HepG2 (cell line): ENCODE measurements at regions not wholly inside any gene's neighbourhood (a gene's known extent, or its start where the extent isn't known, plus 50 kb on each side); places are given as distances from the start of the nearest gene placed in this dataset.

ENCODE experiments used
- ATAC-seq: fragments of 200-7000 bp; cut with Tn5 transposase; 3 replicates; pipeline ENCODE4 v1.9.1; 2020; ENCODE audit warnings: mild to moderate bottlenecking, moderate library complexity
- BruUV-seq: library from RNA; stranded (reverse); fragments of 400-500 nt; replicated peaks from 2 replicates; lab custom pipeline; 2021; lab: Mats Ljungman, UMichigan
- CTCF ChIA-PET: fragments of 300-600 bp; formaldehyde crosslinking; extraction: SDS; loops from one replicate; lab custom pipeline; 2021; ENCODE audit warnings: low total read pairs, inconsistent platforms, low intra/inter-chr PET ratio; lab: Yijun Ruan, JAX
- POLR2A ChIA-PET: fragments of 350-600 bp; sonication (Branson Sonifier 250); formaldehyde crosslinking; loops from one replicate; lab custom pipeline; 2020; ENCODE audit warnings: antibody characterized with exemption, inconsistent platforms; lab: Yijun Ruan, JAX
- DNase-seq: peaks from one replicate; pipeline ENCODE4 v3.0.0-alpha.2; 2015; ENCODE audit warnings: low spot score
- FAIRE-seq: peaks from 3 replicates; lab custom pipeline; 2011; peaks lifted over from hg19 to GRCh38; lab: Jason Lieb, UNC
- H2AFZ ChIP-seq: one replicate; pipeline ENCODE4 v1.6.1; 2011; ENCODE audit warnings: low read length, inconsistent platforms
- H3K27ac ChIP-seq: fragments of 300-600 bp; 3 replicates; pipeline ENCODE4 v1.8.0; 2011; ENCODE audit warnings: mixed run types, mild to moderate bottlenecking, mixed read lengths, low read length, inconsistent platforms; ENCODE audit not compliant: insufficient read depth; ENCODE audit errors: extremely low read length
- H3K27me3 ChIP-seq, 2 experiments: fragments of 200-600 bp in 1 of 2; 2 replicates in 1 of 2; 3 replicates in 1 of 2; pipeline versions ENCODE4 v1.6.0 to v1.8.0; 2011; ENCODE audit warnings: low read length in 2 of 2, mild to moderate bottlenecking in 2 of 2, moderate library complexity in 2 of 2, inconsistent platforms in 1 of 2; ENCODE audit not compliant: insufficient read depth in 2 of 2, control insufficient read depth in 1 of 2
- H3K36me3 ChIP-seq, 2 experiments: fragments of 200-600 bp in 1 of 2; replicated peaks in 1 of 2; 2 replicates in 1 of 2; 3 replicates in 1 of 2; pipeline versions ENCODE4 v1.5.1 to v1.8.0; 2011; ENCODE audit warnings: low read length in 2 of 2, inconsistent platforms in 1 of 2; ENCODE audit not compliant: insufficient read depth in 2 of 2, control insufficient read depth in 1 of 2
- H3K4me1 ChIP-seq: 2 replicates; pipeline ENCODE4 v1.5.1; 2012; ENCODE audit warnings: low read length, inconsistent platforms; ENCODE audit not compliant: insufficient read depth
- H3K4me2 ChIP-seq: 2 replicates; pipeline ENCODE4 v1.6.0; 2011; ENCODE audit warnings: low read depth, low read length, inconsistent platforms
- H3K4me3 ChIP-seq, 3 experiments: fragments of 200-600 bp in 1 of 3; sonication (generic), shearing (Covaris generic) in 1 of 3; replicated peaks in 1 of 3; 2 replicates each; pipeline ENCODE4 v1.5.1; 2011 to 2016; ENCODE audit warnings: low read length in 3 of 3, inconsistent platforms in 2 of 3, low read depth in 2 of 3, mild to moderate bottlenecking in 2 of 3, control low read depth in 1 of 3, mixed read lengths in 1 of 3; ENCODE audit not compliant: insufficient read depth in 1 of 3
- H3K79me2 ChIP-seq: one replicate; pipeline ENCODE4 v1.6.1; 2011; ENCODE audit warnings: low read length, inconsistent platforms; ENCODE audit not compliant: insufficient read depth
- H3K9ac ChIP-seq: 2 replicates; pipeline ENCODE4 v1.6.0; 2011; ENCODE audit warnings: mild to moderate bottlenecking, low read depth, low read length, inconsistent platforms; ENCODE audit not compliant: insufficient read depth
- H3K9me3 ChIP-seq: 2 replicates; pipeline ENCODE4 v1.5.1; 2012; ENCODE audit warnings: mild to moderate bottlenecking, low read length
- H4K20me1 ChIP-seq: 2 replicates; pipeline ENCODE4 v1.6.0; 2011; ENCODE audit warnings: inconsistent platforms, mild to moderate bottlenecking, low read length, moderate library complexity; ENCODE audit not compliant: insufficient read depth
- CENPBD1 ChIP-seq: sonication (generic); formaldehyde crosslinking; IDR thresholded peaks from 2 replicates; pipeline ENCODE4 v1.8.0; 2022; ENCODE audit warnings: missing genetic modification reagents, low read depth, mild to moderate bottlenecking, borderline replicate concordance
- CHD2 ChIP-seq: IDR thresholded peaks from 2 replicates; pipeline ENCODE4 v1.6.1; 2011; ENCODE audit warnings: low read depth, low read length, improper control_type of control experiment
- HNRNPK ChIP-seq: fragments of 200-400 bp; formaldehyde crosslinking; IDR thresholded peaks from 2 replicates; pipeline ENCODE4 v1.6.1; 2018; ENCODE audit warnings: low read length, low read depth, moderate library complexity, mild to moderate bottlenecking; ENCODE audit not compliant: poor library complexity, severe bottlenecking
- KLF16 ChIP-seq, 2 experiments: sonication (generic) in 1 of 2; formaldehyde crosslinking in 1 of 2; IDR thresholded peaks; 2 replicates each; pipeline versions ENCODE4 v1.6.1 to v1.8.0; 2016 to 2023; ENCODE audit warnings: missing genetic modification reagents in 2 of 2, missing compliant biosample characterization in 1 of 2
- PLRG1 ChIP-seq: fragments of 450-650 bp; conservative IDR thresholded peaks from 2 replicates; pipeline ENCODE4 v1.6.1; 2016
- PREB ChIP-seq: sonication (generic); formaldehyde crosslinking; IDR thresholded peaks from 2 replicates; pipeline ENCODE4 v1.4.0; 2020; ENCODE audit warnings: missing genetic modification reagents
- RORA ChIP-seq: sonication (generic); formaldehyde crosslinking; IDR thresholded peaks from 2 replicates; pipeline ENCODE4 v1.5.0; 2020; ENCODE audit warnings: mild to moderate bottlenecking, missing genetic modification reagents, moderate library complexity
- RXRA ChIP-seq: sonication (generic); formaldehyde crosslinking; IDR thresholded peaks from 2 replicates; pipeline ENCODE4 v1.5.1; 2020; ENCODE audit warnings: missing genetic modification reagents
- SRY ChIP-seq: sonication (generic); formaldehyde crosslinking; IDR thresholded peaks from 2 replicates; pipeline ENCODE4 v1.8.0; 2022; ENCODE audit warnings: mild to moderate bottlenecking, missing genetic modification reagents
- SYNCRIP ChIP-seq: fragments of 200-400 bp; formaldehyde crosslinking; IDR thresholded peaks from 2 replicates; pipeline ENCODE4 v1.6.1; 2018; ENCODE audit warnings: mild to moderate bottlenecking, low read depth, low read length; ENCODE audit not compliant: insufficient read depth
- ZNF296 ChIP-seq: sonication (generic); formaldehyde crosslinking; conservative IDR thresholded peaks from 2 replicates; pipeline ENCODE4 v1.5.0; 2020; ENCODE audit warnings: mild to moderate bottlenecking, missing genetic modification reagents
- ZNF543 ChIP-seq: sonication (generic); formaldehyde crosslinking; IDR thresholded peaks from 2 replicates; pipeline ENCODE4 v1.4.0; 2020; ENCODE audit warnings: mild to moderate bottlenecking, missing genetic modification reagents
- ZNF747 ChIP-seq: sonication (generic); formaldehyde crosslinking; IDR thresholded peaks from 2 replicates; pipeline ENCODE4 v1.8.1; 2023; ENCODE audit warnings: missing genetic modification reagents, mild to moderate bottlenecking, borderline replicate concordance
- WGBS: methylation state at CpG from one replicate; pipeline ENCODE4 v1.1.6; 2017; ENCODE audit warnings: low lambda C conversion rate; 5-methylcytosine and 5-hydroxymethylcytosine counted together
- in situ Hi-C: cut with HindIII; loops from 2 replicates; pipeline ENCODE4 v1.10.0; 2017; ENCODE audit warnings: low pct_unique_long_range_greater_than_20kb; ENCODE audit not compliant: extremely low pct_ligation_motif_present
- intact Hi-C: fragments of 100-400 bp; cut with micrococcal nuclease; formaldehyde crosslinking; loops from one replicate; pipeline ENCODE4 v1.10.0; 2022; ENCODE audit not compliant: unreplicated experiment
- TF ChIP-seq, protein P1 (sequence below): IDR thresholded peaks from 2 replicates; pipeline ENCODE4 v1.6.1; 2016

DNA sequence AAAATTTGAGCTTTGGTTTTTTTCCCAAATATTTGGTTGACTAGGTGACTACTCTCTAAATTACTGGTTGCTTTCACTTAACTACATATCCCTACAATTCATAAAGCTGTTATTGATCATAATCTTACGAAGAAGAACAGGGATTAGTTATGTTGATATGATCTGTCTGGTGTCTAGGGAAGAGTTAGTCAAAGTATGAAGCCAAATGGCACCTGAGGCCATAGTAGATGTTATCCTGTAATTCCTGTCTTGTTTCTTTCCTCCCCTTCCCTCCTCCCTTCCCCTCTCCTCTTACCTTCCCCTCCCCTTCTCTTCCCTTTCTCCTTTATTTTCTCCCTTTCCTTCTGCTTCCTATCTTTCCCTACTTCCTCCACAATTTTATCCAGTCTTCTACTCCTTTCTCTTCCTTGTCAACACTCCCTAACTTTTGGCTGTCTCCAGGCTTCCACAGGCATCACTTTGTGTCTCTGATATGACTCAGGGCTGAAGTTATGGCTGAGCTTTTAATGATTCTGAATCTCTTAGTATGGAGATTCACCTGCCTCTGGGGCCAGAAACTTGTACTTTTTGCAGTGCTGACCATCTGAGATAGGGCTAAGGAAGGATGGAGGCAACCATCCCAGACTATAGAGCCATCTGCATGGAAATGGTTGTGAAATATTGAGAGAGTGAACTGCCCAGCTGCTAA lies 149.9 kb upstream of the TCF4 start:
- H3K36me3 ChIP-seq: no peaks in the 10 kb centered on the region
- no peak overlapping the region for H3K4me2 ChIP-seq
- H3K79me2 ChIP-seq: no peaks in the 10 kb centered on the region
- H3K27me3 ChIP-seq: no peaks in the 10 kb centered on the region
- BruUV-seq: no TSS peak
- no peak overlapping the region for H3K9ac ChIP-seq
- no peak overlapping the region for H3K27ac ChIP-seq
- H3K9me3 ChIP-seq: peaks cover 83% of the 10 kb centered on the region
- H4K20me1 ChIP-seq: no peaks in the 10 kb centered on the region
- ATAC-seq: no peak
- intact Hi-C loops (no loop called here), in situ Hi-C loops (no loop called here)
- CTCF ChIA-PET: no interaction called here
- no peak for DNase-seq
- H3K4me3 ChIP-seq: no peak overlapping the region
- no peaks in the 10 kb centered on the region for H3K4me1 ChIP-seq
- 0% methylated on average over 1 of the region's 1 CpG for WGBS
- peak; percentile 80 for TF ChIP-seq HNRNPK
- no peak for TF ChIP-seq SRY (CRISPR knock-in tag)
- no peak for FAIRE-seq
- no peak overlapping the region for H2AFZ ChIP-seq
- POLR2A ChIA-PET: no interaction called here

DNA sequence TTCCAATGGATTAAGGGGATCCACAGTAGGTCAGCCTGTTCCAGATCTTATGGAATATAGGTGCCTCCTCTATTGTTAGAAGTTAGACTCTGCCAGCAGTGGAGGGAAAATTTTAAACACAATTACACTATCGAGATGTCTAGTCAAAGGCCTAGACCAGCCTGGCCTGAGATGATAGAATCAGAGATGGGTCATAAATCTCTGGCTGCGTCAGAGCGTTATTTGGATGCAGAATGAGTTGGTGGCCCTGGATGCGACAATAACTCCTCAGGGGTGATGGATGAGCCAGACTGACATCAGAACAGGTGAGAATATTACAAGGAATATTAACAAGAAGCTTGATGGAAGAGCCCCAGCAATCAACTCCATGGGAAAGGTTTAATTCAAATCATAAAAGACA lies 149.3 kb upstream of the TCF4 start:
- FAIRE-seq (no peak), DNase-seq (no peak), ATAC-seq (no peak)
- H3K9ac ChIP-seq: no peak overlapping the region
- no peak overlapping the region for H3K4me2 ChIP-seq
- CTCF ChIA-PET: no interaction called here
- H2AFZ ChIP-seq: no peak overlapping the region
- no peak overlapping the region for H3K27ac ChIP-seq
- BruUV-seq: no TSS peak
- H3K4me1 ChIP-seq: no peaks in the 10 kb centered on the region
- H3K27me3 ChIP-seq: no peaks in the 10 kb centered on the region
- TF ChIP-seq, protein P1, sequence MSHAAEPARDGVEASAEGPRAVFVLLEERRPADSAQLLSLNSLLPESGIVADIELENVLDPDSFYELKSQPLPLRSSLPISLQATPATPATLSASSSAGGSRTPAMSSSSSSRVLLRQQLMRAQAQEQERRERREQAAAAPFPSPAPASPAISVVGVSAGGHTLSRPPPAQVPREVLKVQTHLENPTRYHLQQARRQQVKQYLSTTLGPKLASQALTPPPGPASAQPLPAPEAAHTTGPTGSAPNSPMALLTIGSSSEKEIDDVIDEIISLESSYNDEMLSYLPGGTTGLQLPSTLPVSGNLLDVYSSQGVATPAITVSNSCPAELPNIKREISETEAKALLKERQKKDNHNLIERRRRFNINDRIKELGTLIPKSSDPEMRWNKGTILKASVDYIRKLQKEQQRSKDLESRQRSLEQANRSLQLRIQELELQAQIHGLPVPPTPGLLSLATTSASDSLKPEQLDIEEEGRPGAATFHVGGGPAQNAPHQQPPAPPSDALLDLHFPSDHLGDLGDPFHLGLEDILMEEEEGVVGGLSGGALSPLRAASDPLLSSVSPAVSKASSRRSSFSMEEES (CRISPR knock-in tag): no peak
- TF ChIP-seq PREB (CRISPR knock-in tag) (no peak), ZNF296 (CRISPR knock-in tag) (no peak), RXRA (no peak), KLF16 (CRISPR knock-in tag; IDR thresholded peaks at IDR 0.05) (no peak), PLRG1 (no peak), ZNF543 (no peak), CENPBD1 (CRISPR knock-in tag) (no peak), ZNF747 (CRISPR knock-in tag) (no peak), RORA (CRISPR knock-in tag) (no peak), CHD2 (no peak), SYNCRIP (no peak)
- TF ChIP-seq, all 625 proteins: peak for 0
- in situ Hi-C loops (no loop called here), intact Hi-C loops (no loop called here)
- H3K36me3 ChIP-seq: no peaks in the 10 kb centered on the region
- H4K20me1 ChIP-seq: no peaks in the 10 kb centered on the region
- 17% methylated on average over 4 of the region's 4 CpGs for WGBS
- no peak overlapping the region for H3K4me3 ChIP-seq
- peaks cover 82% of the 10 kb centered on the region for H3K9me3 ChIP-seq
- no peaks in the 10 kb centered on the region for H3K79me2 ChIP-seq
- POLR2A ChIA-PET: no interaction called here
